GM21360 (cell line): ENCODE measurements at regions not wholly inside any gene's neighbourhood (a gene's known extent, or its start where the extent isn't known, plus 50 kb on each side); places are given as distances from the start of the nearest gene placed in this dataset.

Experiments
- ATAC-seq: cut with Tn5 transposase; IDR thresholded peaks from one replicate; pipeline ENCODE4 v1.9.1; 2021; ENCODE audit warnings: mild to moderate bottlenecking, moderate library complexity; ENCODE audit not compliant: unreplicated experiment

DNA sequence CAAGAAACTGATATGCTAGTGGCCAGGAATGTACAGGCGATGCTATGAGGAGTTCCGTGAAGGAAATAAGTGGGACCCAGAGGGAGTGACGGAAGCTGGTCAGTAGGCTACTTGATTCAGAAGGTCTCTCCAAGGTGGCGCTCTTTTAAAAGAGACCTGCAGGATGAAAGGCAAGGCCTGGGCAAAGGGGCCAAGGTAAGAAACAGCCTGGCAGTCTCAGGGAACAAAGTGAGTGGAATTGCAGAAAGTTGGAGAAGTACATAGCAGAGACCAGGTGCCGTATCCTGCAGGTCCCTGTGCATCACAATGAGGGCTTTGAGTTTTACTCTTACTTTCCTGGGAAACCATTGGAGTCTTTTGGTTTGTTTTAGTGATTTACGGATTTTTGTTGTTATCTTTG lies 905.6 kb downstream of the BCL11B start:
- ATAC-seq = no peak

DNA sequence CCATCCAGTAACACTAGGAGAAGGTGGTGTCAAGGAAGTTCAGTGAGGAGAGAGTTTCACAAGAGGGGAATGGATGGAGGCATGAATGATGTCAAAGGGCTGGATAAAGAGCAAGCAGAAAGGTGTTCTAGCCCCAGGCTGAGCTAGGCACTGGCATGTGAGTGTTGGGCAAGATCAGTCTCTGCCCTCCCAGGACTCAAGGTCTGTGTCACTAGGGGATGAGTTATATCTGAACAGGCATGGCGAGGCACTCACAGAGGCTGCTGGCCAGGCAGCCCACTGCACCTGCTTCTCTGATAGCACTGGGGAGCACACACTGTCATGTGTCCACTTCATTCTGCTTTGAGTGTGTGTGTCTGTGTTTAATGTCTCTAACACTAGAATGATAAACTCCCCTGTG lies 903.8 kb downstream of the BCL11B start:
- no peak for ATAC-seq

DNA sequence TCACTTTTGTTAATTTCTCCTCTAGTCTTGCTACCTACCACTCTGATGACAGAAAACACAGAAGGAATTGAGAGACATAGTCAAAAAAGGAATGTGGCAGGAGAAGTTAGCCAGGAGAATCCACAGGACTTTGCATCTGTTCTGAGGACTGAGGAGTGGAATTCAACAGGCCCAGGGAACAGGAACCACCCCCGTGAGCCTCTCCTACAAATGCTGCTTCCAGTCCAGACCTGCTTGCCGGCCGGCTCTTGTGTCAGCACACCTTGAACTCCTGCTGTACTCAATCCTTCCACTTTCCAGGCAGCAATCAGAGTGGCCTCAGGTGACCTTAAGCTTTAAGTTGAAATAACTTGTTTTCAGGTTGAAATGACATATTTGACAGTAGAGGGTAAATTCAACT lies 903.1 kb downstream of the BCL11B start:
- no peak for ATAC-seq

DNA sequence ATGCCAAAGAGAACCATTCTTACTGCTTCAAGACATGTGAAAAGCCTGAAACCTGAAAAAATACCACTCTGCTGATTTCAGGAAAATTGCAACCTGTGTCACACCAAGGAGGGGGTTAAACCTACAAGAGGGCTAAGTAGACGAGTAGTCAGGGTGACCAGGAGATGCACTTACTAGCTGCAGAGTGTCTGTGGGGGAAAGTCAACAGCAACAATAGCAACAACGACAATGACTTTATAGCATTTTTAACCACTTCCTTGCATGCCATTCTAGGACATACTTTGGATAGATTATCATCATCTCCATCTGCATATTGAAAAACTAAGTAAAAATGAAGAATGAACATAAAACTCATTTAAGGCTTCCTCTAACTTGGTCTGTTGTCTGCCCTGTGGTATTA lies 902.7 kb downstream of the BCL11B start:
- no peak for ATAC-seq

DNA sequence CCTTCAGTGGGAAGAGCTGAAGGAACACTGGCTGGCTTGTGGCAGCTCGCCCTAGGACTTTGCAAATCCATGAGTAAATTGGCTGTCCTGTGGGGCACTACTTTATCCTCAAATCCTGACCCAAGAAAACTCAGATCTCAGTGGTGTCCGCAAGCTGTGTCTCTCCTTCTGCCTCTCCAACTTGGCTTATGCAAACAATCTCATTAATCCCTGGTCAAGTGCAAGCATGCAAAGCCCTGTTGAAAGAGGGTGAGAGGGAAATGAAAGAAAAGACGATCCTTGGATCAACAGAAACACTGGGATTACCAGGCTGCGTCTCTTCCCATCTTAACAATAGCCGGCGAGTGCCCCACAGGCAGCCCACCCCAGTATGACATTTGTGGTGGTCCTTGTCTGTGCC lies 901.6 kb downstream of the BCL11B start:
- ATAC-seq = no peak

DNA sequence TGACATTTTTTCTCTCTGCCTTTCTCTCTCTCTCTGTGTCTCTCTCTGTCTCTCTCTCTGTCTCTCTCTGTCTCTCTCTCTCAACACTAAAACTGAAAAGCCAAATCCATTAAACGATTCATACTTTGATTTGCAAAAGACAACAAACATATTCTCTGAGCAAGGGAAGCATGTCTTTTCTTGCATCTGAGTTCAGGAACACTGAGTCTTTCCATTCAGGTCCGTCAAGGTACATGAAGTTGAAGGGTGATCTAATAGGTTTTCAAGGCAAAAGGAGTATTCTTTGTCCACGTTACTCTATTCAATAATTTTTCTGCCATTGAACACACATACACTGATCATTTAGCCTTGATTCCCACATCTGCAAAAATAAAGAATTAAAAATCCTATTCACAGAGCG lies 900.9 kb downstream of the BCL11B start:
- ATAC-seq = no peak

DNA sequence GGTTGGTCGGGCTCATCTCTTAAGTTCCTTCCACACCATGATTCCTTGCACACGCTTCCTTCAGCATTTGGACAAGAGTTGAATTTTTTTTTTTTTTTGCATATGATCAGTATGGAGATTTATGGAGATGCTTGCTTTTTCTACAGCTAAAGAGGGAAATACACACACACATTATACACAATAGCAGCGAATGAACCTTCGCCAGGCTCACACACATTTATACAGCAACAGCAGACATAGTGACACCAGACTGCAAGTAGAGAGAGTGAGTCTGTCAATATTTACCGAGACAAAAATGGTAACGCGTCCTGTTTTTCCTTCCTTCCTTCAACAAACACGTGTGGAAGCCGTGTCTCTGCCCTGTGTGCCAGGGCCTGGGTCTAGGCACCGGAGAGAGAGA lies 897.9 kb downstream of the BCL11B start:
- no peak for ATAC-seq

DNA sequence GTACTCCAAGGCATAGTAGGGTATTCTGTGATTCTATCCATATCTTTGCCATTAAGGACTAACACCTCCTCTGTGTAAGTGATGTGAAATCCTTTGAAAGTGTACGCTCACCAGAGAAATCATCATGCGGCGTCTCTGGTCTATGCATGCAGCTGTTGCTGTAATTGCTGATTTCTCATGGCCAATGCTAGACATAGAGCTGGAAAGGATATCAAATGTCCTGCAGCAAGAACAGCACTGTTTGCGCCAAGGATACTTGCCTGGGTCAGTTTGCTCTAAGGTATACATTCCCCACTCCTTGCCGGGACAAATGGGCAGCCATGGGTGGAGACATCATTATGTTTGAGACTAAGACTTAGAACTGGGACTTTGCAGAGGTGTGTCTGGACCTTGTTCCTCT lies 896.4 kb downstream of the BCL11B start:
- ATAC-seq = no peak

DNA sequence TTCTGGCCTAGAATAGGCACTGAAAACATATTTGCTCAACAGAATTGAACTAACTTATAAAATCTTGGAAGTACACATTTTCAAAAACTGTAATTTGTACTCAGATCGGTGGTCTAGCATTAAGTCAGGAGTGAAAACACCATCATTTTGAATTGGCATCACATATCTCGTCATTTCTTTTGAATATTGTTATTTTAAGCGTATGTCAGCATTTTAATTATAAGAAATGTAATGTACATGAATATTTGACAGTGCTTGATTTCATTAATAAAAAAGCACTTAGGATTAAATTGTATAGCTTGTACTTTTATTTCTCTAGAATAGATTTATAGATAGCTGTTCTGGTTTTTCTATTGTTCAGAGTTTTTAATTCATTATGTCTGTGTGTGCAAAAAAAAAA lies 892.2 kb downstream of the BCL11B start:
- ATAC-seq = no peak

DNA sequence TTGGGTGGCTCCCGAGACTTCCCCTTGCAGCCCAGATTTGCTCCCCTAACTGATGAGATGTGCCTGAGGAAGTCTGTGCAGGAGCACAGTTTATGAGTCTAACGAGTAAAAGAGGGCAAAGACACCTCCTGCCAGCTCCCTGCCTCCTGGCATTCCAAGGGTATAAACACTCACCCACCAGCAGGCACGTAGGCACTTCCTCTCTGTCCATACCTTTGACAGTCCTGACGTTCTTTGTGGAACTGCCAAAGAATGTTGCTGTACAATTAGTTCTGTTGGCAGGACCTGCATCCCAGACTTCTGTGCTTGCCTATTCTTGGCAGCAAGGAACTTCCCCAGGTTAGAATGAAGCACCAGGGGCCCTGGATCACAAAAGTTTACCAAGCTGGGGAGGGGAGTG lies 889.3 kb downstream of the BCL11B start:
- ATAC-seq = no peak

DNA sequence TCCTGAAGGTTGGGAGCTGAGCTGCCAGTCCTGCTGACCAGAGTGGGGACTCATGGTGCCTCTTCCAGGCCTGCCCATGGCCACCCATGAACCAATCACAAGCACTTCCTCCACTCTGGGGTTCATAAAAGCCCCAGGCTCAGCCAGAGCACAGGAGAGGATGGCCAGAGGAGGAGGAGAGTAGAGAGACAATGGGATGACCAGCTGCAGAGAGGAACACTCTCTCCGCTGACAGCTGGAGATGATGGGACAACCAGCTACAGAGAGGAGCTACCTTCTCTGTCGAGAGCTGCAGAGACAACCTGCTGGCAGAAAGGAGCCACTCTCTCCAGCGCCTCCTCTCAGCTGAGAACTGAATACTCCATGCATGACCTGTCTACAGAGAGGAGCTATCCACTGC lies 886.1 kb downstream of the BCL11B start:
- ATAC-seq = no peak

DNA sequence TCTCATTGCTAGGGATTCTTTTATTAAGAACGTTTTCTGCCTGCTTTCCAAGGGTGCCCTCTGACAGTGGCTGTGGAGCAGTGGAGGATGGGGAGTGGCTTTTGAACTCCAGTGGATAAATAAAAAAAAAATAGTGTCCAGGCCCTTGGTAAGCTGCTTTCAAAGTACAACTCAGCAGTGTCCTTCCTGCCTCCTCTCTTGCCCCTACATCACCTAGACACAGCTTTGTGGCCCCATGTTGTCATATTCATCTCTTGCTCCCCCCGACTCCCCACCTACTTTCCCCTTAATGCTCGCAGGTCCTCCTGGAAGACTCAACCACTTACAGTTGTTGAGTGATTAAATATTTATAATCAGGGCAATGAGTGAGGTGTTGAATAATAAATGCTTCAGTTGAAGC lies 880.9 kb downstream of the BCL11B start:
- no peak for ATAC-seq

DNA sequence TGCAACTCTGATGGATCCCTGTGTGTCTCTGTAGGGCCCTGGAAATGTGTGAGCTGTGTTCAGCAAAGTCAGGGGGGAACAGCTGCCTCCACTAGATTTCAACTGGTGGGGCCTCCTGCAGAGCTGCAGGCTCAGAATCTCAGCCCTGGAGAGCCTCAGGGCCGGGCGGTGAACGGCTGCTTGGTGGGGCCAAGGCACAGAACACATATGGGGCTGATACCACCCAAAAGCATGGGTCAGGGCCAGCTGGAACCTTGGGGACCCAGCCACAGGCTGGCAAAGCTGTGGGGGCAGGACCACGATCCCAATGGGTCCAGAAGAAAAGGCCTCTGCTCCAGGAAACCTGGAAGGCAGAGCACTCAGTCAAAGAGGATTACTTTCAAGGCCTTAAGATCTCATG lies 878.5 kb downstream of the BCL11B start:
- no peak for ATAC-seq

DNA sequence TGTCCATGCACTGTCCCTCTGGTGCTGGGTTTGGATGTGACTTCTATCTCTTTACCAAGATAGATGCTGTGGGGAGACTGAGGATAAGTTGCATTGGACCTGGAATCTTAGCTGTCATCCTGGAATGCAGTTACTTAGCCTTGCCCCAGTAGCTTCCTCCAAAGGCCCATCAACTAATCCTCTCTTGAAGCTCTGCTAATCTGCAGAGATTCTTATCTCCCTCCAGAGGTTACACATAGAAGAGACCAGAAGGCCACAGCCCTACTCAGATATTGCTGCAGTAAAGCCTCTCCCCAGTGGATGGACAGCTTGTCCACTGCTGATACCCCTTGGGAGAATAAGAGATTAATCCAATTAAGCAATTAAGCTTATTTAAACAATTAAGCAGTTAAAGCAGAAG lies 867.2 kb downstream of the BCL11B start:
- no peak for ATAC-seq

DNA sequence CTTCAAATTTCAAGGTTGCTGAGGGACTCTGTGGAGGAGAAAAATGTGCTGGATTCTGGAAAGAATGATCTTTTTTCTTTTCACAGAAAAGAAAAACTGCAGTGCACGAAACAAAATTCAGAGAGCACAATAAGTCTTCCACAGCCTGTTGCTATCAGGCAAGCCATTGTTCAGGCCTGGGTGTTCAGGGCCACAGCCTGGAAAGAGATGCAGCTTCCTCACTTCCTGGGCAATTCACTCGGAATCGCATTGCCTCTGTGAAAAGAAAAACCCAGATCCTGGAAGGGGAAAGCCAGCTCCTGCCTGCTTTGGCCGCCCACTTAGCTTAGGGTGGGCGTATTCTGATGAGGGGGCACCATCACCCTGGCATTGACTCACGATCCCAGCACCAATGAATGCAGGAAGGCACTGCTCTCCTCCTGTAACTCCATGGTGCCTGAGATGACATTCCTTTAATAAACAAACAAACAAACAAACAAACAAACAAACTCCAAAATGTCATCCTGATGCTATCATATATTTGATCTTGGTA lies 863.9 kb downstream of the BCL11B start:
- ATAC-seq = no peak

DNA sequence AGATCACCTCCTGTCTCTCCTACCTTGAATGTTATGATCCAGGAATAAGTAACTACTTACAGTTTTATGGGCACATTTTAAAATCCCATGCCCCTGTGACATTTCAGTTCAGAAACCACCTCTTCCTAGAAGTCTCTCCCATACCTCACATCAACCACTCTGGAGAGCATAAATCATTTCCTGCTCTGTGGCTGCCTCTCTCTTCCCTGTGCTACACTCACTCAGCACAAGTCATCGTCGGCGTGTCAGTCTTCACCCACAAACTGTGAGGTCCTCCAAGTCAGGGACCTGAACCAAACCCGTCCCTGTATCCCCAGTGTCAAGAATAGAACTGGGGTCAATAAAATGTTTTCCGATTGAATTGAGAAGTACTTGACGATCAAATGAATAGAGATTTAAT lies 863.3 kb downstream of the BCL11B start:
- no peak for ATAC-seq

DNA sequence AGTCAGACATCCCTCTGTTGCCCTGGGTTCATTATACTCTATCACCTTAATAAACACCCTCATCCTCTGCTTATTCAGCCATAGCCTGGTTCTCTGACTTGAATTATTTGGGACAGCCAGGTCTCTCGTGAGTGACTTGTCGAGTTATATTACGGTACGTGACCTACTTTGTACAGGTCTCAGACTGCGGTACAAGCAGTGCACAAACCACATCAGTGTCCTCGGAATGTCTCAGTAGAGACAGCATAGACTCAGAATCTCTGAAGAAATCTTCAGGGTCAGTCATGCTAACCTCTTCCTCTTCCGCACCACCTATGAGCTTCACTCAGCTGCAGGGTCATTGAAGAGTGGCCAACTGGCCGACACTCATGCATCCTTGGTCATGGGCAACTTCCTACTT lies 860.8 kb downstream of the BCL11B start:
- ATAC-seq = no peak

DNA sequence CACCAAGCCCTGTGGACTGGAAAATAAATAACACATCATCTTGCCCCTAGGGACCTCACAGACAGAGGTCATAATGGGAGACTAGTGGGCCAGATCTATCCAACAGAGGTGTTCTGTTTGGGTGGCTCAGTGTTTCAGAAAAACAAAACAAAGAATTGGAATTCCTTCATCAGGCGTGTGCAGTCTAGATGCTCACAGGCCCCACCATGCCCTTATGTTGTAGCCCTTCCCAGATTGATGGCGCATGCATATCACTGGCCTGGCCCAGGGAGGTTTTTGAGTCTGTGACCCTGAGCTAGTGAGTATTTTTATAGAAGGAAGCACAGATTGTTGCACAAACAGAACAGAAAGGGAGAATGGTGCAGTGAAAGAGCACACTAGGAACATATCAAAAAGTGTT lies 859.6 kb downstream of the BCL11B start:
- no peak for ATAC-seq

DNA sequence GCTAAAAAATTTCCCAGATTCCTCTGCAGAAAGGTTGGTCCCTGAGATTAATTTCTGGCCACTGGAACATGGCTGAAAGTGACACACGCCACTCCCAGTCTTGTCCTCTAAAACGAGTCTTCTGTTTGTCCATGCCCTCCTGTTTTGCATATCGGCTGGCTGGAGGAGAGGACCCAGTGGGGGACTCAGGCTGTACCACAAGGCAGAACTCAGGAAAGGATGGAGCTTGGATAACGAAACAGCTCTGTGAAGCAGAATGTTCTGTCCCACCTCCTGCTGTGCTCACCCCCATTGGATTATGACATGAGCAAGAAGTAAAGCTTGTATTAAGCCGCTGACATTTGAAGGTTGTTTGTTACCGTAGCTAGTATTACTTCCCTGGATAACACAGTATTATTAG lies 856.2 kb downstream of the BCL11B start:
- ATAC-seq = no peak

DNA sequence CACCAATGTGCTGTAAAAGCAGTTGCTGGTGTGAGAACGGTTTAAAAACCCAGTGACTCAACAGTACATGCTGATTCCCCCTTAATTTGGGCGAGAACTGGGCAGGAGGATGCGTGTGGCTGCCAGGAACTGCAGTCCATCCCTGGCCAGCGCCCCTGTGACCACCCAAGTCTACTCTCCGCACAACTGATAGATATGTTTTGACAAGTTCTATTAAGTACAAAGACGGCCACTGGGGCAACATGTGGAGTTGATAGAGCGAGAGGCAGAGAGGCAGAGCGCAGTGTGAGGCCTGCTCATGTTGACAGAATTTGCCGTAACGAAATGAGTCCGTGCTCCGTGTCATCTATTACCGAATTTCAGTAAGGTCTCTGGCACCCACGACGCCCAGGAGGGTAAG lies 855.0 kb downstream of the BCL11B start:
- ATAC-seq = no peak

DNA sequence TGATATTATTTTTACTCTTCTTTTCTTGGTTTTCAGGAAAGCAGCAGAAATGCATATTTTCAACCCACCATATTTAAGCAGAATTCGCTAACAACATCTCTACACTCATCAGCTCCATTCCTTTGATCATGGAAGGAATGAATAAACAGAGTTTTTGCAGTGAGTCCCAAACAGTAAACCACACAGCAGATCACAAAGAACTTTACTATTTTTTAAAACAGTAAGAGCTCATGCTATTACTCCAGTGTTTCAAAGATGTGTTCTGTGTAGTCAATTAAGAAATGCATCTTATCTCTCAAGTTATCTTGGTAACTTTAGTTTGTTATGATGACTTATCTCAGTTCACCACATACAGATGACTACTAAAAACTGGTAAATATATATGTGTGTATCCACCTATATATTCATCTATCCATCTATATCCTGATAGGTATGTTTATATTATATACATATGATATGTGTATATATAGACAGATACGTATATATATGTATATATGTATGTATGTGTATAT lies 843.5 kb downstream of the BCL11B start:
- no peak for ATAC-seq

DNA sequence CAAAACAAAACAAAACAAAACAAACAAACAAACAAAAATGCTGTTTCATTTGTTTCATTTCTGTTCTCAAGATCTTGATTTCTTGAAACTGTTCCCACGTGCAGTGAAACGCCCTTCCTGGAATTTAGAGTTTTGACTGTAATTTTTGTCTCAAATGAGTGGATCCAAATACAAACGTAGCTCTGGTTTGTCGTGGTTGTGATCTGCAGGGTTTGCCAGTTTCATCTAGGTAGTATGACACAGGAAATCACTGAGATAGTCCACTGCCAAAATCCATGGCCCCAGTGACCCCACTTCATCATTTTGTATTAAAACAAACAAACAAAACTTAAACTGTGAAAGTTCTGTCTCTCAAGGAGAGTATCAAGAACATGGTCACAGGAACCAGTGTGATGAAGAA lies 838.6 kb downstream of the BCL11B start:
- no peak for ATAC-seq

DNA sequence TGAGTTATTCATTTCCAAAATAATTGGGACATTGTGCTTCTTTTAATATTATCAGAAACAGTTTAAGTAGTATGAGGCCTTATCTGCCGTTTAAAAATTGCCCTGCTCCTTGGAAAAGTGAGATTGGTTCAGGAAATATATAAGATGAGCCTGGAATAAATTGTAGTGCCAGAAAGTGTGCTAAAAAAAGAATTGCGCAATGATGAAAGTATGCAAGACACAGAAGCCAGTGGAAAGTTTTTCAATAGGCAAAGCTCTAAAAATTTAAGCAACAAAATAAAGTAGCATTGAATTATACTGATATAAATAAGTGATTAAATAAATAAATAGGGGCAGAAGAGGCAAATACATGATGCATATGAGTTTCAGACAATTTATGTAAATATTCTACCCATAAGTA lies 834.9 kb downstream of the BCL11B start:
- no peak for ATAC-seq

DNA sequence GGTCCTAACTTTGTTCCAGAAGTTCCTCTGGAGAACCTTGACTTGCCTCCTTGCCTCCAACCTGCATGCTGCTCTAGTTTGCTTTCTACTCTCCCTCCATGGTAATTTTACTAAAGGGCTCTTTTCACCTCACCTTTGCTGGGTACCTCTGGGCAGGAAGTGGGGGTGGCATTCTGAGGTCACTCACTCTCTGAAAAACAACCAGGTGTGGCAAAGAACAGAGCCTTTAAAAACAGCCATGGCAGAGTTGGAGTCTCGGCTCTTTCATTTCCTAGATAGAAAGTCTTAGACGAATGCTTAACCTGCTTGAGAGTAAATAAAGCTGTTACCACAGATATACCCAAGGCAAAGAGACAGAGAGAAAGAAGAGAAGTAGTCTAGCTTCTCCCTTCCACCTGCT lies 827.9 kb downstream of the BCL11B start:
- ATAC-seq = no peak
